DMS 273 (cell line): ENCODE measurements at regions not wholly inside any gene's neighbourhood (a gene's known extent, or its start where the extent isn't known, plus 50 kb on each side); places are given as distances from the start of the nearest gene placed in this dataset.
A peak's percentile ranks its signal among the peaks of the same experiment; 100 is the strongest.

Experiments used
- DNase-seq: peaks from one replicate; lab custom pipeline; 2025; ENCODE audit not compliant: unreplicated experiment; lab: John Stamatoyannopoulos, UW

DNA sequence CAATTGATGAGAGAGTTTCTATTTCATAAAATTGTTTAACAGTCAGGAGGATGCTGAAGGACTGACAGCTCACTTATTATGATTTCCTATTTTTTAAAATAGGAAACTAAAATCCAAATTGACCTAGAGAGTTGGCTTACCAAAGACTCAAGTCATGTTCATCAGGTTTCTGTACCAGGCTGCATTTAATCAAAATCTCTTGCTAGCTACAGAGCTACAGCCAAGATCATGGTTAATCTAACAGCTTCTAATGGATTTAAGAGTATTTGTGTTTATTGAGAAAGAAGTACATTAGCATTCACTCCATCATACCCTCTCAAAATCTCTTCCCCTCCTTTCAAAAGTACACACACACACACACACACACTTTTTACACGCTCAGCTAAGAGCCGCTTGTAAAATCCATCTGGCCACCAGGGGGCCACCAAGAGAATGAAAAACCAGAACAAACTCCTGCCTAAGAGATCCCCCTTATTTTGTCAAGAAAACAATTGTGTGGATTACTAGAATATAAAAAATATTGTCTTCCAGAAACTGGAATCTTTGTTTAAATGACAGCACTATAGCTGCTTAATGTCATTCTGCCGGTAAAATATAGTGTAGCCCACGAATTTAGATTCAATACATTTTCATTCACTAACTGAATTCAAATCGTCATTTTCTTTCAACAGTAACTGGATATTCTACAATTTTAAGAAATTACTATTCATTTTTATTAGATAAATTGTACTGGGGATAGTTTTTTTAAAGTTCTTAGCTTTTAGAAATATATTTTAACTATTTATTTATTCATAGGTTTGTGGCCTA is 334.0 kb downstream of the BTG1 start:
- peak; percentile 59 for DNase-seq

DNA sequence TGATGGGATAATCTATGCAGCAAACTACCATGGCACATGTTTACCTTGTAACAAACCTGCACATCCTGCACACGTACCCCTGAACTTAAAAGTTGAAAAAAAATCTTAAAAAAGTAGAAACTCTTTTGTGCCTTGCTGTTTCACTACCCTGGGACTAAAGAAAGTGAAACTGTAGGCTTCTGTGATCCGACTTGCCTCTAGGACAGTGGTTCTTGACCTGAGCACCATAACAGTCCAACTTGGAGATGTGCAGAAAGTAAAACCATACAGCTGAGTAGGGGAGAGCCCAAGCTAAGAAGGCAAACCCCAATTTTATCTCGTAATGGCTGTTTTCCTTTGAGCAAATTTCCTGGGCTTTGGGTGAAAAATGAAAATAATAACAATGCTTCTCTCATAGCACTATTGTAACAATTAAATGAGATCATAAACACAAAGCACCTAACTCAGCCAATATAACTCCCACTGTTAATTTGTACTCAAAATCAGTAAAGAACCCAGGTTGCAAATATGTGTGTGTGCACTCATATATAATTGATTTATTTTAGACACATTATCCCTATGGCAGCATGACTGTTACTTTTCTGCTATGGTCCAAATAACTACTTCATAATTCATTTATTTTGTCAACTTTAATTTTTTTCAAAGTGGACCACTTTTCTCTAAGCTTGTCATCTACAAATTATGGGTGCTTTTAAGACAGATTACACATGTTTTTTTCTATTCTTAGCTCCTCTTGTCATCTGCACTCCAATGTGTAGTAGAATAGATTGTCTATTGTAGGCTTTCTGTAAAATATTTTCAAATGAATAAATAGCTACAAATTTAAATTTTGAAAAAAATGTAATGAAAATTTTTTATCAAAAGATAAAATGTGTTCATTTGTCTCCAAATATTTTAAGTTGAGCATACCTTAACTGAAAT is 334.9 kb downstream of the BTG1 start:
- no peak for DNase-seq

DNA sequence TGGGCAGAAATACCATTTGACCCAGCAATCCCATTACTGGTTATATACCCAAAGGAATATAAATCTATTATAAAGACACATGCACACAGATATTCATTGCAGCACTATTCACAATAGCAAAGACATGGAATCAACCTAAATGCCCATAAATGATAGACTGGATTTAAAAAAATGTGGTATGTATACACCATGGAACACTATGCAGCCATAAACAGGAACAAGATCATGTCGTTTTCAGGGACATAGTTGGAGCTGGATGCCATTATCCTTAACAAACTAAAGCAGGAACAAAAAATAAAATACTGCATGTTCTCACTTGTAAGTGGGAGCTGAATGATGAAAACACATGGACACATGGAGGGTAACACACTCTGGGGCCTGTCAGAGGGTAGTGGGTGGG is 335.6 kb downstream of the BTG1 start:
- no peak for DNase-seq

DNA sequence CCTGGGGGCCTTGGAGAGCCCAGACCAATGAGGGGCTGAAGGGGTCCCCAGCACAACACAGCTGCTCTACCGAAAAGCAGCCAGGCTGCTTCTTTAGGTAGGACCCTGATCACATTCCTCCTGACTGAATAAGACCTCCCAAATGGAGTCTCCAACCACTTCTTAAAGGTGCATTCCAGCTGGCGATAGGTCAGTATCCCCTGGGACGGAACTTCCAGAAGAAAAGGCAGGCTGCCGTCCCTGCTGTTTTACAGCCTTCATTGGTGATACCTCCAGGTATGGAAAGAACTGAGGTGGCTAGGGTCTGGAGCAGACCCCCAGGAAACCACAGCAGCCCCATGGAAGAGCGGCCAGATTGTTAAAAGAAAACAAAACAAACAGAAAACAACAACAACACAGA is 340.6 kb downstream of the BTG1 start:
- no peak for DNase-seq

DNA sequence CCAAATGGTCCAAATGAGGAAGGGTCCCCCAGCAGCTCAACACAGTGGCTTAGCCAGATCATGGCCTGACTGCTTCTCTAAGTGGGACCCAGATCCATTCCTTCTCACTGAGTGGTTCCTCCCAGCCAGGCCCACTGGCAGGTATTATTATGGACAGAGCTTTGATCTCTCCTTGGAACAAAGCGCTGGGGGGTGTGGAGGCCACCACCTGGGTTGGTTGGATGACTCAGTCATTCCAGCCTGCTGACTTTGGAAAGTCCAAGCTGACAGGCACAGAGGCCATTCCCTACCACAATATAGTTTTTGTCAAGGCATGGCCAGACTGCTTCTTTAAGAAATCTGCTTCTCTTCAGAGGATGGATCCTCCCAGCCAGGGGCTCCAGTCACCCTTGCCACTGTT is 341.1 kb downstream of the BTG1 start:
- DNase-seq: no peak

DNA sequence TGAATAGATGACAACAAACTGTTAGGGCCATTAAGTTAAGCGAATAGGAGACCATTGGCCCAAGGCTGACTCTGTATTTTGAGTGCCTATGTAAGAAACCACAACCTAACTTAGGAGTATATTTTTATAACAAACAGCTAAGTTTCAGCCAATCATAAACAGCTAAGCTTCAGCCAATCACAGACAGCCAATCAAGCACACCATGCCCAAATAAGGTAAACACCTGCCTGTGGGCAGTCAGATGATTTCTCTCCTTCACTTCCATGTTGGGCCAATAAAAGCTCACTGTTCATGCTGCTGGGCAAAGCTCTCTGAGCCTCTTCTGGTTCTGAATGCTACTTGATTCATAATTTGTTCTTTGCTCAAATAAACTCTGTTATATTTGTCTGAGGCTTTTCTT is 344.6 kb downstream of the BTG1 start:
- no peak for DNase-seq

DNA sequence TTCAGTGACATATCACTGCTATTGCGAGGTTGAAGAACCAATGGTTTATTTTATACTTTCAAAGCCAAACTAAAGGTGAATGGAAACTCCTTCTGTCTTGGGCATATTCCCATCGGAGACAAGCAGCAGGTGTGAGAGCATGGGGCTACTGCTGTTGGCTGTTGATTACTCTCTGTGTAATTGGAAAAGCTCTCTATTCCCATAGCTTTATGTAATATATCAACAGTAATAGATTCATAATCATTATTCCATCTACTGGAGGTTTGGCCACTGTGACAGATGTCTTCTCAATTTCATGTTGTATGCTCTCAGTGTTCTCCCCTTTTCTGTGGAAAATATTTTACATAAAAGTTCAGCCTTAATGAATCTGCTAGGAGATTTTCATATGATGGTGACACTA is 352.0 kb downstream of the BTG1 start:
- DNase-seq: no peak

DNA sequence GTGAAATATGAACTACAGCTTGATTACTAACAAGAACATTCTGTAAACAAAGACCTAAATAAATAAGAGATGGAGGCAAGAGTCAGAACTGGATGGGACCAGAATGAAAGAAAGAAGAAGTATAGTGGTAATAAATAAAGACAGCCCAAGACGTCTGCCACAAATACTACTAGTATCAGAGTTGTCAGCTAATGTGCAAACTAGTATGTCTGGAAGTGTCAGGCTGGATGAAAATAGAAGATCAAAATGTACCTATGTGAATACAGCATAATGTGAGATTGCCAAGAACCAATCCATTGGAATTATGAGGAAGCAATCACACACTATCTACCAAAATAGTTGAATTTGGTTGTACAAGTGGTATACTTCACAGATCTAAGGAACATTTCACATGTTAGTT is 353.0 kb downstream of the BTG1 start:
- no peak for DNase-seq

DNA sequence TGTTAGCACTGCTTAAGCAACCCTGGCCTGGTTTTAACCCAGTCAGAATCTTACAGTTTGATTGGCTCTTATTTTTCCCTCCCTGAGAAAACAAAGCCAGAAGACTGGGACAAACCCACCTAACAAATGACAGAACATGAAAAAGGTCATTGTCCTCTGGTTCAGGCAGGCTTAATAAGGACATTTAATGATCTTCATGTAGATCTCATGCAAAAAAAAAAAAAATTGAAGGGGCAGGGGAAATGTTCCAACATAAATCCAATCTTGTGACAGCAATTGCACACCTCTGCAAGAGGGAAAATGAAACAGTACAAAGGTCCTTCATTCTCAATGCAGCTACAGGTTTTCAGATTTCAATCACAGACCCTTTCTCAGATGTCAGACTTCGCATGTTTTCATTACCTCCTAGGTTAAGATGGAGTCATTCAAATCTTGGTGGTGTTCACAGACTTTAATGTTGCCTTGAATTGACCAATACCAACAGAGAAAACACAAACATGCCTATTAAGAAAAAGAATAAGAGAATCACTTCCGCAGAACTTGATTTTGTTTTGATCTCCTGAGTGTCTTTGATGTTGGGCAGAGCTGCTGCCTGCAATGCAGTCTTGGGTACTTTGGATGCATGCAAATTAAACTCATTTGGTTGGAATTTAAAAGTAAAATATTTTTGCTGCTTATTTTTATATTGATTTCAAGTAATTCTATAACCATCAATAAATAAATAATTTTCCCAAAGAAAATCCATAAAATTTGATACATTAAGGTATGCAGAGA is 359.0 kb downstream of the BTG1 start:
- DNase-seq: no peak

DNA sequence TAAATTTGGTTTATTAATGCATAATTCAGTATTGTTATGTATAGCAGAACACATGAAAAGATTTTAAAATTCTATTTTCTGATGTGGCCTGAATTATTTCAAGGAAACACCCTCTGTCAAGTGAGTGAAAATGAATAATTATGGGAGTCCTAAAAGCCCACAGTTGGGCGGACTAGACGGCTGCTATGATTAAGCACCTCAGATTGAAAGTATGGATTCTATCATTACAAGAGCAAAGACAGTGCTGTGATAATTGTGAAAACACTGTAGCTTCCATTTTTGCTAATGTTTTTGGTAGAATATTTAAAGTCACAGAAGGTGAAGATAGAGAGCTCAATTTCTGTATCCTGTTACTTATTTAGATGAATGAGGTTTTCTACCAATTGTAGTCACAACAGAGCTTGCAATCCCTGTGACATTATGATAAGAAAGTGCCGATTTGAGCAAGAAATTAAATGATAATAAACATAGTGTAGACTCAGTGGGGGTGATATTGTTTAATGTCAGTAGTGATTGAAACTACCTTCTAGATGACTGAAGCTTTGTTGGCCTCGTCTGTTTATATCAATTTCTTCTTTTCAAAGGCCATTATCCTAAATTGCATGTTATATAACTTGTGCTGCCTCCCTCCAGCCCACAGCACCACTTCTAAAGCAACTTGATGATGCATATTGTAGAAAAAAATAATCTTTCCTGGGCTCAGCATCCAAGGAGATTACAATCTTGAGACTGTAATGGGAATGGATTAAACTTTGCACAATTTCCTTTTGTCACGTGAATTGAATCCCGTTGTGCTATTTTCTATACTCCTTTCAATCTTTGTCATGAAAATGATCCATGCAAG is 359.8 kb downstream of the BTG1 start:
- DNase-seq: no peak

DNA sequence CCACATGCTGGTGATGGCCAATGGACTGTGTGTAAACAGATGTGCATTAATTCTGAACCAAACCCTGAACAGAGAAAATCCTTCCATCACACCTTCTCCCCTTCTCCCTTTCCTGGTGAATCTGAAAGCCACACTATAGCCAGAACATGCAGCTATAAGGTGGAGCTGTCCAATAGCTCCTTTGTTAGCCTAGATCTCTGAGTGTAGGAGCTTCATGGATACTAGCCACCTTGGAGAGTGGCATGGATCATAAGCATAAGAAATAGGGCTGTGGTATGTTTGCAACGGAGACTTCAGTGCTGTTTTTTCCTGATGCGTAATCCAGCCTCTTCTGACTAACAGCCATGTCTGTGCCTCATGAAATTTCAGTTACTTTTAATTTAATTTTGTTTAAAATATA is 364.5 kb downstream of the BTG1 start:
- DNase-seq: no peak

DNA sequence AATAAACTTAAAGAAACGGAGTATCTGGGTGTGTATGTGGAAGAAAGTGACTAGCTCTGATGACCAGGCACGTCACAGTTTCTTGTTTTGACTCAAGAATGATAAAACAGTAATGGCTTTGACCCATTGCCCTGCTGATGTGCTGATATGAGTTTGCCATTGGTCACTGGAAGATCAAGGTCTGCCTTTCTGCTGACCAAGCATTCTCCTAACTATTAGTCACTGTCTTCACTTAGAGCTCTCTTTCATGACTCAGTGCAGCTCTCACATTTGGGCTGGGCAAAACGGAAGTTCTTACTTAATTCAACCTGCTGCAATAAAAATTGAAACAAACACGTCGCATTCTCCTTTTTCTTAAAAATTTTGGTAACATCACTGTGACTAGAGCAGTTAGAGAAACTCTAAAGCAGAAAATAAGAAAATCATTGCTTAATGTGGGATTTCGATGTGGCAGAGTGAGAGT is 366.7 kb downstream of the BTG1 start:
- no peak for DNase-seq

DNA sequence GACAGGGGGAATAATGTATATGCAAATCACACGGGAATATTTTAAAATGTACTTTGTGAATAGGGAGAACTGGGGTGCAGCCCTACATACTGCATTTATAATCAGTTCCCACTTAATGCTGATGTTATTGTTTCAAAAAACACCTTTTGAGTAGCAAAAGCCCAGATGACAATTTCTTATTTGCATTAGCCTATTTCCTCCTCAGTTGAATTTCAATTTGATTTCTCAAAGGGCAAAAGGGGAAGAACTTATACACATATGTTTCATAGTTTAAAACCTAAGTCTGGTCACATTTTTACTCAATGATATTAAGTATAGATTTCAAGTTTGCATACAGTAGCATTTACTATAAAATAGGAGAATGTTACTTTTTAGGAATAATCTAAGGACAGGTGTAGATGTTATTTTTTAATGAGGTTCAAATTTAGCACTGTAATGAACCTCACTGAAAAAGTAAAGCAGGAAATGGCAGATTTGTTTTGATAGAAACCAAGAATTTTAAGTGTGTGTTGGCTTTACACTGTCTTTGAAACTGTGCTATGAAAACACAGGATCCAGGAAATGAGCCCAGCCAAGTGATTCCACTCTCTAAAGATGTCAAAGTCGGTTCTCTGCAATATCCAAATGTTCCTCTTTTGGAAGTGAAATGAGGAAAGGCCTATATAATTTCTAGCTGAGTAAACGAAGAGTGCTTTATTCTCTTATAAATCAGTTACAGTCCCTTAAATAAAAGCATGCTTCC is 367.4 kb downstream of the BTG1 start:
- no peak for DNase-seq

DNA sequence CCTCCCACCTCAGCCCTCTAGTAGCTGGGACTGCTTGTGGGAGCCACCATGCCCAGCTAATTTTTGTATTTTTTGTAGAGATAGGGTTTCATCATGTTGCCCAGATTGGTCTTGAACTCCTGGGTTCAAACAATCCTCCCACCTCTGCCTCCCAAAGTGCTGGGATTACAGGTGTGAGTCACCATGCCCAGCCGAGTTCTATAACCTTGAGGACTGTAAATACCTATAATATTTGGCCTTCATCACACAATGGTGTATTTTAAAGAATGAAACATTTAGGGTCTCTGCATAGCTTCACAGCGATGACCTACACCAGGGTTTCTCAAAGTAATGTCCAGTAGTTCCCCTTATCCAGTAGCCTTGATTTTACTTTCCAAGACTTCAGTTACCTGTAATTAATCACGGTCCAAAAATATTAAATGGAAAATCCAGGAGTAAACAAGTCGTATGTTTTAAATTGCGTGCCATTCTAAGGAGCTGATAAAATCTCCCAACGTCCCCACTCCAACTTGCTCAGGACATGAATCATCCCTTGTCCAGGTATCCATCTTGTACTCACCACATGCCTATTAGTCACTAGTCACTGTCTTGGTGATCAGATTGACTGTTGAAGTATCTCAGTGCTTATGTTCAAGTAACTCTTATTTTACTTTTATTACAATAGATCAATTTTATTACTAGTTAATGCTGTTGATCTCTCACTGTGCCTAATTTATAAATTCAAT is 368.2 kb downstream of the BTG1 start:
- no peak for DNase-seq

DNA sequence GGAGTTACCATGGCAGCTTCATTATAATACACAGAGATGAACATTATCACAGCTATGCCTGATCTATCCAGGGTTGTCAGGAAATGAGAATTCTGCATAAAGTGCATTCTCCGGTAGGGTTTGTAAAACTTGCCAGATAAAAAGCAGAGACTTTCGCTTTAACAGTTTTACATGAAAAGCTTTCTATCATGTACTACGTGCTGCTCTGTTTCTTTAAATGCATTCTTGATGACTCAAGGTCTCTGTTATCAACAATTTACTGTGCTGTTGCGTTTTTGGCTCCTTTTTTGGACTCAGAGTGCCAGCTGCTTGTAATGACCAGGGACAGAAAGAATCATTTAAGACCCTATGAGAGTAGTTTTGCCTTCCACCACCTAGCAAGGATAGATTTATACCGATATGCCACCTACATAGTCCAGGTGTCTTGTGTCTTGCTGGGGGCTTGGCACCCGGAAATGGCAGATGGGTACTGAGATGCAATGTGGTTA is 371.2 kb downstream of the BTG1 start:
- DNase-seq: peak; percentile 6

DNA sequence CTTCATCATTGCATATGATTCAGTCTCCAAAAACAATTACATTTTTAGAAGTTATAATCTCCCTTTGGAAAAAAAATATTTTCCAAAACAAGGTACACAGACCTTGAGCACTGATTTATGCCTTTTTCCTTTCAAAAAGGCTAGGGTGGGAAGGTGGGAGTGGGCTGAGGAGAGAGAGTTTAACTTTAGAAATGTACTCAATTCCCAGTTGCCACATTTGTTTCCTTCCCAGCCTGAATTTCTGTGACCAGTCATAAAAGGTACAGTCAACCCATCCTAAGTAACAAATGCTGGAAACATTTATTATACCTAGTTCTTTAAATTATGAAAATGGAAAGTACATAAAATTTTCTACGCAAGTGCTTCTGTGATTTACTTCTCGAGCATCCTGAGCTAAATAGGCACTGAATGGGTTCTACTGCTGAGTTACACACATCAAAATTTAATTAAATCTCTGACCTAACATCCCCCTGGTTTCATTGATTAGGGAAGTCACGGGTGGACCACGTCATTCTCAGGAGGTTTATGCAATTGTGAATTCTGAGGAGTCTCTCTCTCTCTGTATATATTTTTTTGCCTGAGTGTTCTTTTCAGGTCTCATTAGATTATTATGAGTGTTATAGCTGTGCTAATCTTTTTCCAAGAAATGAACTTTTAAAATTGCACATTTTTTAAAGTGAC is 371.8 kb downstream of the BTG1 start:
- DNase-seq: no peak

DNA sequence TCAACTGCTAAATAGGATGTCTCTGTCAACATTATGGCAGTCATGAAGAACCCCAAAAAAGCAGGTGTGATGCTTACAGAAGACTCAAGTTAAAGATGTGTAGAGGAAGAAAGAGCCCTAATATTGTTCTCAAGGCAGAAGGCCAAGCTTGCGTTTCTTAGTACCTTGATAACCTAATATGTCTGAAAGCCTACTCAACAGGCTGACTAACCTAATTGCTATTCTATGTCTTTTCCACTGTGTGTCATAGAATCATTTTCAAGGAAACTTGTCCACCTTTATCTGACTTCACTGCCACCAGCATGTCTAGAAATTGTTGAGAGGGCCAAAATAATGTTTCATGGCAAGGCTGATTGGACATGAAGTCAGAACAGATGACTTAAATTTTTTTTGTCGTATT is 373.2 kb downstream of the BTG1 start:
- DNase-seq: no peak

DNA sequence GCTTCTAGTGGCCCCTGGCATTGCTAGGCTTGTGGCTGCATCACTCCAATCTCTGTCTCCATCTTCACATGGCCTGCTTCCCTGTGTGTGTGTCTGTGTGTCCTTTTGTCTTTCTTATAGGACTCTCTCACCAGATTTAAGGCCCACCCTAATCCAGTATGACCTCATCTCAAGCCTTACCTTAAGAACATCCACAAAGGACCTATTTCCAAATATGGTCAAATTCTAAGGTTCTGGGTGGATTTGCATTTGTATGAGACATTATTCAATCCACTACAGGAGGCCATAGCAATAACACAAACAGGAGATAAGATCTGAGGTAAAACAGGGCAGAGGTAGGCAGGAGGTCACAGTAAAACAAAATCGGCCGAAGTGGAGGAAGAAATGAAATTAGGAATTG is 375.9 kb downstream of the BTG1 start:
- no peak for DNase-seq
